GM12891 (cell line): ENCODE measurements at regions not wholly inside any gene's neighbourhood (a gene's known extent, or its start where the extent isn't known, plus 50 kb on each side); places are given as distances from the start of the nearest gene placed in this dataset.

Experiments
- PAX5 ChIP-seq: IDR thresholded peaks from 2 replicates; pipeline ENCODE4 v1.6.1; 2011; ENCODE audit warnings: low read length, moderate library complexity, mild to moderate bottlenecking; ENCODE audit not compliant: insufficient read depth, severe bottlenecking
- POLR2A ChIP-seq: IDR thresholded peaks from 2 replicates; pipeline ENCODE4 v1.6.1; 2011; ENCODE audit warnings: low read depth, low read length, control low read depth
- POLR2AphosphoS5 ChIP-seq: IDR thresholded peaks from 2 replicates; pipeline ENCODE4 v1.6.1; 2011; ENCODE audit warnings: low read depth, low read length, control low read depth
- POU2F2 ChIP-seq: IDR thresholded peaks from 2 replicates; pipeline ENCODE4 v1.6.1; 2011; ENCODE audit warnings: low read depth, mild to moderate bottlenecking, control low read depth, low read length, moderate library complexity
- SPI1 ChIP-seq: IDR thresholded peaks from 2 replicates; pipeline ENCODE4 v1.6.1; 2011; ENCODE audit warnings: low read depth, low read length, control low read depth
- TAF1 ChIP-seq: IDR thresholded peaks from 2 replicates; pipeline ENCODE4 v1.6.1; 2011; ENCODE audit warnings: low read depth, low read length, control low read depth

- TF ChIP-seq POLR2A (no peak), POLR2AphosphoS5 (no peak), TAF1 (no peak), SPI1 (no peak), POU2F2 (no peak), PAX5 (no peak)
These were observed 1700.9 kb upstream of the NUDT12 start for GRCh38 chr5:105263515-105263914.
